C4-2B (cell line): ENCODE measurements at regions not wholly inside any gene's neighbourhood (a gene's known extent, or its start where the extent isn't known, plus 50 kb on each side); places are given as distances from the start of the nearest gene placed in this dataset.

ENCODE experiments used
- ZFX ChIP-seq: fragments of 450-650 bp; IDR thresholded peaks from 2 replicates; pipeline ENCODE4 v1.6.1; 2017
- TF ChIP-seq, protein P1 (sequence below): fragments of 450-650 bp; conservative IDR thresholded peaks from 2 replicates; pipeline ENCODE4 v1.5.1; 2017; ENCODE audit warnings: mild to moderate bottlenecking

DNA sequence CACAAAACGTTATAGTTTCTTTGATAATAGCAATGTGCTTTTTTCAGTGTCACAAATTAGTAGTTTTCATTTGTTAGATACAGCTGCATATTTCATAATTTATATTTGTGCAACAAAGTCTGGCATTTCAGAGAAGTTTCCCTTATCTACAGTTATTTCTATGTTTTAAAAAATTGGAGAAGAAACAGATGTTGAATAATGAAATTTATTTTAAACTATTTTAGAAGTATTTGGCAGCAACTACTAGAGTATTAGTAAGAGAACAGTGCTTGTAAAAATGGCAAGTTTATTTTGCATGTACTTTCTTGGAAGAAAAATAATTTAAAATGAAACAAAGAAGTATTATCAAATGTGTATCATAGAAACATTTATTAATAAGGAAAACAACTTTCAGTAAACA lies 68.6 kb upstream of the COL5A2 start:
- TF ChIP-seq, protein P1, sequence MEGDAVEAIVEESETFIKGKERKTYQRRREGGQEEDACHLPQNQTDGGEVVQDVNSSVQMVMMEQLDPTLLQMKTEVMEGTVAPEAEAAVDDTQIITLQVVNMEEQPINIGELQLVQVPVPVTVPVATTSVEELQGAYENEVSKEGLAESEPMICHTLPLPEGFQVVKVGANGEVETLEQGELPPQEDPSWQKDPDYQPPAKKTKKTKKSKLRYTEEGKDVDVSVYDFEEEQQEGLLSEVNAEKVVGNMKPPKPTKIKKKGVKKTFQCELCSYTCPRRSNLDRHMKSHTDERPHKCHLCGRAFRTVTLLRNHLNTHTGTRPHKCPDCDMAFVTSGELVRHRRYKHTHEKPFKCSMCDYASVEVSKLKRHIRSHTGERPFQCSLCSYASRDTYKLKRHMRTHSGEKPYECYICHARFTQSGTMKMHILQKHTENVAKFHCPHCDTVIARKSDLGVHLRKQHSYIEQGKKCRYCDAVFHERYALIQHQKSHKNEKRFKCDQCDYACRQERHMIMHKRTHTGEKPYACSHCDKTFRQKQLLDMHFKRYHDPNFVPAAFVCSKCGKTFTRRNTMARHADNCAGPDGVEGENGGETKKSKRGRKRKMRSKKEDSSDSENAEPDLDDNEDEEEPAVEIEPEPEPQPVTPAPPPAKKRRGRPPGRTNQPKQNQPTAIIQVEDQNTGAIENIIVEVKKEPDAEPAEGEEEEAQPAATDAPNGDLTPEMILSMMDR: no peak
- TF ChIP-seq ZFX: no peak
